Loucy (cell line): ENCODE measurements at regions not wholly inside any gene's neighbourhood (a gene's known extent, or its start where the extent isn't known, plus 50 kb on each side); places are given as distances from the start of the nearest gene placed in this dataset.

Experiments
- H2AFZ ChIP-seq: fragments of 200-600 bp; sonication (generic); 2 replicates; pipeline ENCODE4 v1.6.0; 2016; ENCODE audit warnings: antibody characterized with exemption, mild to moderate bottlenecking, low read length, moderate library complexity
- H3F3A ChIP-seq: fragments of 200-600 bp; 2 replicates; pipeline ENCODE4 v1.6.0; 2016; ENCODE audit warnings: antibody characterized with exemption, low read depth, mild to moderate bottlenecking
- H3K27me3 ChIP-seq: fragments of 200-600 bp; sonication (generic); 2 replicates; pipeline ENCODE4 v1.6.1; 2014; ENCODE audit warnings: low read length, mild to moderate bottlenecking; ENCODE audit not compliant: insufficient read depth, poor library complexity, severe bottlenecking
- H3K36me3 ChIP-seq: fragments of 200-600 bp; sonication (generic); 2 replicates; pipeline ENCODE4 v1.6.1; 2016; ENCODE audit warnings: low read length; ENCODE audit not compliant: insufficient read depth
- H3K4me1 ChIP-seq: fragments of 200-600 bp; sonication (generic); 2 replicates; pipeline ENCODE4 v1.5.1; 2014; ENCODE audit warnings: low read length, mild to moderate bottlenecking; ENCODE audit not compliant: insufficient read depth, poor library complexity, severe bottlenecking
- H3K4me2 ChIP-seq: fragments of 200-600 bp; sonication (generic); 2 replicates; pipeline ENCODE4 v1.6.0; 2014; ENCODE audit warnings: antibody characterized with exemption, low read length, low read depth, mild to moderate bottlenecking; ENCODE audit not compliant: poor library complexity, severe bottlenecking
- H3K4me3 ChIP-seq: fragments of 200-600 bp; sonication (generic); 2 replicates; pipeline ENCODE4 v1.5.1; 2014; ENCODE audit warnings: low read length, mild to moderate bottlenecking, mixed read lengths; ENCODE audit not compliant: poor library complexity, severe bottlenecking
- H3K79me2 ChIP-seq: fragments of 200-600 bp; sonication (generic); 2 replicates; pipeline ENCODE4 v1.6.1; 2014; ENCODE audit warnings: low read length; ENCODE audit not compliant: insufficient read depth
- H3K9ac ChIP-seq: fragments of 200-600 bp; sonication (generic); 2 replicates; pipeline ENCODE4 v1.6.0; 2014; ENCODE audit warnings: mild to moderate bottlenecking, low read depth, low read length, moderate library complexity; ENCODE audit not compliant: poor library complexity, severe bottlenecking
- H3K9me2 ChIP-seq: fragments of 200-600 bp; sonication (generic); replicated peaks from 2 replicates; pipeline ENCODE4 v1.6.1; 2016; ENCODE audit warnings: low read depth, low read length, mixed read lengths
- H3K9me3 ChIP-seq: fragments of 200-600 bp; sonication (generic); 2 replicates; pipeline ENCODE4 v1.6.1; 2014; ENCODE audit warnings: mild to moderate bottlenecking, antibody characterized with exemption, low read length, low read depth; ENCODE audit not compliant: insufficient read depth
- H4K20me1 ChIP-seq: fragments of 200-600 bp; sonication (generic); 2 replicates; pipeline ENCODE4 v1.6.0; 2014; ENCODE audit warnings: antibody characterized with exemption, low read length, mild to moderate bottlenecking; ENCODE audit not compliant: insufficient read depth, poor library complexity, severe bottlenecking
- EZH2phosphoT487 ChIP-seq: fragments of 200-600 bp; IDR thresholded peaks from 2 replicates; pipeline ENCODE4 v1.6.1; 2018; ENCODE audit warnings: antibody characterized with exemption, mild to moderate bottlenecking, moderate library complexity, borderline replicate concordance
- TF ChIP-seq, protein P1 (sequence below): fragments of 200-600 bp; sonication (generic); conservative IDR thresholded peaks from 2 replicates; pipeline ENCODE4 v1.5.1; 2014; ENCODE audit warnings: mild to moderate bottlenecking, antibody characterized with exemption, low read length

DNA sequence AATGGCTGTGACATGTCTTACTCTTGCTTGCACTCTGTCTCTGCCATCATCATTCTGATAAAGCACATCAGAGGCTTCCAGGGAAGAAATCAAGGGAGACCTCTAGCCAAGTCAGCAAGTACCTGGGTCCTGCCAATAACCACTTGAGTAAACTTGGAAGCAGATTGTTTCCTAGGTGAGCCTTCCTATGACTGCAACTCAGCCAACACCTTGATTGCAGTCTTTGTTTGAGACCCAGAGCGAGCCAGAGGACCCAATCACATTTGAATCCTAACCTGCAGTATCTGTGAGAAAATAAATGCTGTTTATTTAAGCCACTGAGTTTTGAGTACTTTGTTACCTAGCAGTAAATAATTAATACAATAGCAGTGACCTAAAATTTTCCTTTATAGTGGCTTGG is 356.8 kb upstream of the CHD1 start:
- no peak overlapping the region for H2AFZ ChIP-seq
- H4K20me1 ChIP-seq, result no peaks in the 10 kb centered on the region
- no peak overlapping the region for H3K4me2 ChIP-seq
- H3F3A ChIP-seq, result no peaks in the 10 kb centered on the region
- no peak overlapping the region for H3K9ac ChIP-seq
- no peaks in the 10 kb centered on the region for H3K27me3 ChIP-seq
- H3K79me2 ChIP-seq, result no peaks in the 10 kb centered on the region
- H3K4me1 ChIP-seq, result no peaks in the 10 kb centered on the region
- no peaks in the 10 kb centered on the region for H3K9me2 ChIP-seq
- H3K9me3 ChIP-seq, result no peaks in the 10 kb centered on the region
- TF ChIP-seq, protein P1, sequence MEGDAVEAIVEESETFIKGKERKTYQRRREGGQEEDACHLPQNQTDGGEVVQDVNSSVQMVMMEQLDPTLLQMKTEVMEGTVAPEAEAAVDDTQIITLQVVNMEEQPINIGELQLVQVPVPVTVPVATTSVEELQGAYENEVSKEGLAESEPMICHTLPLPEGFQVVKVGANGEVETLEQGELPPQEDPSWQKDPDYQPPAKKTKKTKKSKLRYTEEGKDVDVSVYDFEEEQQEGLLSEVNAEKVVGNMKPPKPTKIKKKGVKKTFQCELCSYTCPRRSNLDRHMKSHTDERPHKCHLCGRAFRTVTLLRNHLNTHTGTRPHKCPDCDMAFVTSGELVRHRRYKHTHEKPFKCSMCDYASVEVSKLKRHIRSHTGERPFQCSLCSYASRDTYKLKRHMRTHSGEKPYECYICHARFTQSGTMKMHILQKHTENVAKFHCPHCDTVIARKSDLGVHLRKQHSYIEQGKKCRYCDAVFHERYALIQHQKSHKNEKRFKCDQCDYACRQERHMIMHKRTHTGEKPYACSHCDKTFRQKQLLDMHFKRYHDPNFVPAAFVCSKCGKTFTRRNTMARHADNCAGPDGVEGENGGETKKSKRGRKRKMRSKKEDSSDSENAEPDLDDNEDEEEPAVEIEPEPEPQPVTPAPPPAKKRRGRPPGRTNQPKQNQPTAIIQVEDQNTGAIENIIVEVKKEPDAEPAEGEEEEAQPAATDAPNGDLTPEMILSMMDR, result no peak
- no peak for TF ChIP-seq EZH2phosphoT487
- no peaks in the 10 kb centered on the region for H3K36me3 ChIP-seq
- H3K4me3 ChIP-seq, result no peak overlapping the region

DNA sequence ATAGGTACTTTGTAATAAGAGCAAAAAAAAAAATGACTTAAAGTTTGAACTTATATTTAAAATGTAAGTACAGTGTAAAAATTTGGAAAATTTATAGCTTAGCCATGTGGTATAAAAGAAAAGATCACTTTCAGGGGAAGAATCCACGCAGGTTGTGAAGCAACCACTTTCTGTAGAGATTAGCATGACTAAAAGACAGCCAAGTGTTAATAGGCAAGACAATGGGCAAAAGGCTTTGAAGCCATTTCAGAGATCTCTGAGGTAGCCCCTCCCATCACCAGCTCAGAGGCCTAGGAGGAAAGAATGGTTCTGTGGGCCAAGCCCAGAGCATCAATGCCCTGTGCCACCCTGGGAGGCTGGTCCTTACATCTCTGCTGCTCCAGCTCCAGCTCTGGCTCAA is 346.3 kb upstream of the CHD1 start:
- H2AFZ ChIP-seq, result no peak overlapping the region

DNA sequence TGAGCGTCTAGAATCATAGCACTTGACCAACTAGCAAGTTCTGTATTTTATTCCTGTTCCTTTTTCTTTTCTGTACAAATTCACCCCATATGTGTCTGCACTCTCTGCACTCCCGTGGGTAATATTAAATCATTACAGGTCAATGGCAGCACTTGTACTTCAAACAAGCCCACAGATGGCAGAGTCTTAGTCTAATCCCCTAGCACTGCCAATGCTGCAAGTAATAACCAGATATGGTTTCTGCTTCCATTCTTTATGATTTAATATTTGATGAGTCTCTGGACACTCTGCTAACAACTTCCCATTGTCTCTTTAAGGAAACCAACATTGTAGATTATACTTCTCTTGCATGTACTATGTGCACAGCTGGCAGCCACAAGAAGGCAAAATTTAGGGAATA is 343.8 kb upstream of the CHD1 start:
- no peaks in the 10 kb centered on the region for H3K27me3 ChIP-seq
- H4K20me1 ChIP-seq, result no peaks in the 10 kb centered on the region

More for the DNA sequence above, 346.3 kb upstream of the CHD1 start:
- no peaks in the 10 kb centered on the region for H3K27me3 ChIP-seq
- no peaks in the 10 kb centered on the region for H3K79me2 ChIP-seq
- no peak overlapping the region for H3K4me3 ChIP-seq
- no peaks in the 10 kb centered on the region for H3K4me1 ChIP-seq
- TF ChIP-seq EZH2phosphoT487, result no peak
- TF ChIP-seq, protein P1, result no peak
- H3K4me2 ChIP-seq, result no peak overlapping the region
- H4K20me1 ChIP-seq, result no peaks in the 10 kb centered on the region
- H3K9ac ChIP-seq, result no peak overlapping the region
- no peaks in the 10 kb centered on the region for H3F3A ChIP-seq
- H3K36me3 ChIP-seq, result no peaks in the 10 kb centered on the region
- no peaks in the 10 kb centered on the region for H3K9me2 ChIP-seq
- H3K9me3 ChIP-seq, result no peaks in the 10 kb centered on the region

More for the DNA sequence above, 343.8 kb upstream of the CHD1 start:
- H3K9me2 ChIP-seq, result no peaks in the 10 kb centered on the region
- H2AFZ ChIP-seq, result no peak overlapping the region
- H3K4me2 ChIP-seq, result no peak overlapping the region
- TF ChIP-seq EZH2phosphoT487, result no peak
- TF ChIP-seq, protein P1, result no peak
- H3K9me3 ChIP-seq, result no peaks in the 10 kb centered on the region
- no peak overlapping the region for H3K9ac ChIP-seq
- H3K79me2 ChIP-seq, result no peaks in the 10 kb centered on the region
- no peak overlapping the region for H3K4me3 ChIP-seq
- H3F3A ChIP-seq, result no peaks in the 10 kb centered on the region
- no peaks in the 10 kb centered on the region for H3K4me1 ChIP-seq
- H3K36me3 ChIP-seq, result no peaks in the 10 kb centered on the region
